GM21717 (cell line): ENCODE measurements at regions not wholly inside any gene's neighbourhood (a gene's known extent, or its start where the extent isn't known, plus 50 kb on each side); places are given as distances from the start of the nearest gene placed in this dataset.

Experiments
- ATAC-seq: cut with Tn5 transposase; IDR thresholded peaks from one replicate; pipeline ENCODE4 v1.9.1; 2021; ENCODE audit warnings: mild to moderate bottlenecking, moderate library complexity; ENCODE audit not compliant: unreplicated experiment

DNA sequence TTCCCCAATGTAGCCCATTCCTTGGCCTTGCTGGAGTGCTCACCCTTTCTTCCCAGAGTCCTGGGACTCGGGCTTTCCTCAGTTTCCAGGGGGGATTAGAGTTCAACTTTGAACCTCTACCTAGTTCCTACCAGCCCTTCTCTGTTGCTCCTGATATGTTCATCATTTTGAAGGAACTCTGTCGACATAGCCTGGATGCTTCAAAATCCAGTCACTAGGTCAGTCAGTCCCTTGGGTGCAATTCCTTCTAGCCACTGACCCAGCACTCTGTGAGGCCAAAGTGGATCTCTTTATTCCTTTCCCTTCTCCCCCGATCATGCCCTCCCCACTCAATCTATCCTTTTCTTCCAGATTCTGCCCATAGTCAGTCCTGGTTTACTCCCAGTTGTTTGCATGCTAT is 72.3 kb upstream of the TMCC3 start:
- ATAC-seq = no peak

DNA sequence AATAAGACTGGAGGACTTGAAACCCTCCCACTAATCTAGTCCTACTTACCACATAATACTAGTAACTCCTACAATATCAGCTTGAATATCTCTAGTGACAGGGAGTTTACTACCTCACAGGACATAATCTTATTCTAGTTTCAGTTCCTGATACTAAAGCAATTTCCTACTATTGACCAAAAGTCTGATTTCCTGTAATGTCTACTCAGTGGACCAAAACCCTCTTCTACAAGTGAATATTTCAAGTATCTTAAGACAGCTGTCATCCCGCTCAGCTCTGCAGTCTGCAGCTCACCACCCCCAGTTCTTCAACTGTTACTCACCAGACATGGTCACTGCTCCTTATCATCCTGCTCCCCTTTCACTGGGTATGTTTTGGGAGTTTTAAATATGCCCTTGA is 70.8 kb upstream of the TMCC3 start:
- peak; percentile 88 for ATAC-seq

DNA sequence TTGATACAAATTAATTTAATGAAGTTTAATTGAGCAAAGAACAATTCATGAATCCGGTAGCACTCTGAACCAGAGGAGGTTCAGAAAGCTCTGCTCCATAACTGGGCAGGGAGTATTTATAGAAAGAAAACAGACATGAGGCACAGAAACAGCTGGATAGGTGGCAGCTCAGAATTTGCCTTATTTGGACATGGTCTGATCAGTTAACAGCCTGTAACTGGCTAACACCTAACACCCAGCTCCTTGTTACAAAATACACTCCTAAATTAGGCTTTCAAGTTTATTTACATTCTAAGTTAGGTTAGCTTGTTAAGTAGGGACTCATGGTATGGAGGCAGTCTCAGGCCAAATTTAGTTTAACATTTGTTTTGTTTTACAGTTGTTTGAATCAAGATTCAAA is 67.8 kb upstream of the TMCC3 start:
- no peak for ATAC-seq

DNA sequence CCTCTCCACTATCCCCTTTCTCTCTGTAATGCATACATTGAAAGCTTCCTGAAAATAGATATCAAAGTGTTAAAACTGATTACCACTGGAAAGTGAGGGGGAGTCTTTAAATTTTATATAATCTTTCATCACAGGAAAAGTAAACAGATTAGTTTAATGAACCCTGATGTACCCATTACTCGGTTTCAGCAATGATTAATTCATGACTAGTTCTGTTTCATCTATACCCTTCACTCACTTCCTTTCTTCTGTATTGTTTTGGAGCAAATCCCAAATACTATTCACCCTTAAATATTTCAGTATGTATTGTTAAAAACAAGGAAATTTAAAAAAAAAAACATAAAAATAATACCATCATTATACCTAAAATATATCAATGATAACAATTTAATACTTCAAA is 67.3 kb upstream of the TMCC3 start:
- no peak for ATAC-seq

DNA sequence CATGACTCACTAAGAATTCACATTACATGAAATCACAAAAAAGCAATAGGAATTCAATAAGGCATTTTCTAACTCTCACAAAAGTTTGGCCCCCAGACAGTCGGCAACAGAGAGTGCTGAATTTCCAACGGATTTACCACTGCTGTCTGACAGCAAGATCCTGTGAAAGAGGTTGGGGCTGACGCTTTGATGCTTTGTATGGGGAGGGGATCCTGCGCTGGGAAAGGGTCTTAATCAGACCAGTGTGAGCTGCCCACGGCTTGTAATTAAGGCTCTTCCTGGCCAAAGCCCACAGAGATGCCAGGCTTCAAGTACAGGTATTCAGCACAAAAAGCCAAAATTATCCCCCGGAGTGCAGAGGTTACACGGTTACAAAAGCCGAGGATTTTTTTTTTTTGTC is 66.8 kb upstream of the TMCC3 start:
- ATAC-seq = no peak

DNA sequence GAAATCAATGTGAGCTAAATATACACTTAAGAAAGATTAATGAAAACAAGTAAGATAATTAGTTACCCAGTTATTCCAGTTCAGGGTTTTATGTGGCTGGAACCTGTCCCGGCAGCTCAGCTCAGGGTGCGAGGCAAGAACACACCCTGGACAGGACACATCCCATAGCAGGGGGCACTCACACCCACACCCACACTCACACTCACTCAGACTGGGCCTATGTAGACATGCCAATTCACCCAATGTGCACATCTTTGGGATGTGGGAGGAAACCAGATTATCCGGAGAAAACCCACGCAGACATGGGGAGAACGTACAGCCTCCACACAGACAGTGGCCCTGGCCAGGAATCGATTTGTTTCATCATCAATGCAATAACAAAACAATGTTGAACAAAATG is 66.0 kb upstream of the TMCC3 start:
- ATAC-seq = no peak

DNA sequence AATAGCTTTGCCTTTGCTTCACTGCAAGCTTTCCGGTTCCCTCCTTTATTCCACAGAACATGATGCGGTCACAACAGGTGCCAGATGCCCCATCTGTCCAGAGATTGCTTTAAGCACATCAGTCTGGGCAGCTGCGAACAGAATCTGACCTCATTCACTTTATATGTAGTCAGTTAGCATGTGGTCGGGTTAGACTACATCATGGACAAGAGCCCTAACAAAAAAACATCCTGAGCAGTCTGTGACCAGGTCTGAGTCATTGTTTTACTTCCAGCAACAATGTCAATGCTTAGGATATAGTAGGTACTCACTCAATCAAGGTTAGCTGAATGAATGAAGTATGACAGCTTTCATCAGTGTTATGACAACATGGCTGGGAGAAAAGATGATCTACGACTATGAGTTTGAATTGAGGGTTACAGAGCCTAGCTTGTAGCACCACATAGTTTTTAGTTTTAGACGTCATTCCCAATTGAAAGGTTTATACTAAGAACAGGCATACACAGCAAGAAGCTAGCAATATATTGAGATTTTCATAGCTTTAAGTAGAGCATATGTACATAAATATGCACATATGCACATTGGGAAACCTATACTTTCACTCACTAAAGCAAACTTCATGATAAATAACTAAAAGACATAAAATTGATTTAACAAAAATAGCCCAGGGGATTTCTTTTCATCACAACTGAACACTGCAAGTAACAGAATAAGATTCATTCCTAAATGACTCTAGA is 64.2 kb upstream of the TMCC3 start:
- no peak for ATAC-seq

DNA sequence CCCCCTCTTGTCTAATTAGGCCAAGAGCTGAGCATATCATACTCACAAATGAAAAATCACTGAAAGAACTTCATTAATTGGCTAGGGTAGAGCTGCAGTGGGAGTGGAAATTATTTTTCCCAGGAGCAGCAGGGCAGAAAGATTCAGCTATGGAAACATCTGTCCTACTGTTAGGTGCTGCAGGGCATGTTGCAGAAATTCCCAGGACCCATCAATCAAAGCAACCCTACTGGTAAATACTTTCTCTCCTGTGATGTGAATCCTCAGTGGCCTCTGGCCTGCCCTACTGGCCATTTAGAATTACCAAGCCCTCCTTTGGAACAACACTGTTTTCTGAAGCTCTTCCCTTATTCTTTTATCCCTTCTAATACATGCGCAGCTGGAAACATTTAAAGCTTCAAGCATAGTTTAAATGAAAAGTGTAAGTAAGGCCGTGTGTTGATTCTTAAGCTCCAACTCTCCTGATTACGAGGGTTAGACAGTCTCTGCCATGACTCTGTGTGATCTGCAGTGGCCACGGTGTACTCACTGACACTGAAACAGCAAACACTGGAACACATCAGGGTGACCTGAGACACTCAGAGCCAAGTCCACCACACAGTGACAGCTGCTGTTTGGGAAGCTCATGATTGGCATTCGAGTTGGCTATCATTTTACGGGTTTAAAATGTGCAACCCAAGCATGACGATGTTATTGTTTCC is 62.6 kb upstream of the TMCC3 start:
- no peak for ATAC-seq

DNA sequence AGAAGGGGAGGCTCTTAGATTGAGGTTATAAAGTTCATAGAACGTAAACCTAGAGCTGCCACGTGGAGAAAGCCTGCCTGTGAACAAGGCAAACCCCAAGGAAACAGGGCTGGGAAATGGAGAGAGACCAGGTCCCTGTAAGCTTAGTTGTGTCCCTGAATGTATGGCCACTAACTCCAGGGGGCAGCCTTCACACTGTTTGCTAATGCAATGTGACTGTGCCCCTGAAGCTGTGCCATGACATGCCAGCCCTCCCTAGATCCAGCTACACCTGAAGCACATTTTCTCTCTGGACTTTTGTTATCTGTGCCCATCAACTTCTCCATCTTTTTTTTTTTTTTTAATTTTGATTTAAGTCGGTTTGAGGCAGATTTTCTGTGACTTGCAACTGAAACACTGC is 60.6 kb upstream of the TMCC3 start:
- ATAC-seq = no peak

DNA sequence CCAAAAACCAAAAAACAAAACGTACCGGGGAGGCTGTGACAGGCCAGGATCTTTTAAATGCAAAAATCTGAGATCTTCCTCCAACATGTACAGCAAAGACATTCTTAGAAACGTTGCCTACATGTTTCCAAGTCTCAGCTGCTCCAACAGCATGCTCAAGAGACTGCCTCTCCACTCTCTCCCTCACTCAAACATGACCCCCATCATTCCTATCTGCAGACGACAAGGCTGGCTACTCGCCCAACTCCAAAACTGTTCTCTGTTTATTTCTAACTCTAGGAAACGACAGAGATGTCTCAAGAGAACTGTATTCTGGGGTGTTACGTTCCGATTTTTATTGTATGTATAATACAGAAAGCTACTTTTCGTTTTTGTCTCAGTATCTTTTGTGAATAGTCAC is 57.5 kb upstream of the TMCC3 start:
- ATAC-seq = no peak

DNA sequence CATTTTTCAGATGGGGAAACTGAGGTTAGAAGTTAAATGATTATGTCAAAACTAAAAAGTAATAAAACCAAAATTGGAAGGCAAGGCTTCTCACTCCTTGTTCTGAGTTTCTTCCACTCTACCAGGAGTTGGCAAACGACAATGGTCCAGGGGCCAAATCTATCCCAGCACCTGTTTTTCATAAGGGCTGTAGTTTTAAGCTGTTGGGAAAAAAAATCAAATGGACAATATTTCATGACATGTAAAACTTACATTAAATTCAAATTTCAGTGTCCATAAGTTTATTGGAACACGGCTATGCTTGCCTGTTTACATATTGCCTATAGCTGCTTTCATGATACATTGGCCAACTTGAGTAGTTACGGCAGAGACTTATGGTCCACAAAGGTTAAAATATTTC is 56.7 kb upstream of the TMCC3 start:
- ATAC-seq = no peak

DNA sequence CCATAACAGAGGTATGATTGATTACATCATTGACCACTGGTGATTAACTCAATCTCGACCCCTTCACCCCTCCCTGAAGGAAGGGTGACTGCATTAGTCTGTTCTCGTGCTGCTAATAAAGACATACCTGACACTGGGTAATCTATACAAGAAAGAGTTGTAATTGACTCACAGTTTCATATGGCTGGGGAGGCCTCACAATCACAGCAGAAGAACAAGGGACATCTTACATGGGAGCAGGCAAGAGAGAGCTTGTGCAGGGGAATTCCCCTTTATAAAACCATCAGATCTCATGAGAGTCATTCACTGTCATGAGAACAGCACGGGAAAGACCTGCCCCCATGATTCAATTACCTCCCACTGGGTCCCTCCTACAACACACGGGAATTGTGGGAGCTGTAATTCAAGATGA is 55.9 kb upstream of the TMCC3 start:
- no peak for ATAC-seq

DNA sequence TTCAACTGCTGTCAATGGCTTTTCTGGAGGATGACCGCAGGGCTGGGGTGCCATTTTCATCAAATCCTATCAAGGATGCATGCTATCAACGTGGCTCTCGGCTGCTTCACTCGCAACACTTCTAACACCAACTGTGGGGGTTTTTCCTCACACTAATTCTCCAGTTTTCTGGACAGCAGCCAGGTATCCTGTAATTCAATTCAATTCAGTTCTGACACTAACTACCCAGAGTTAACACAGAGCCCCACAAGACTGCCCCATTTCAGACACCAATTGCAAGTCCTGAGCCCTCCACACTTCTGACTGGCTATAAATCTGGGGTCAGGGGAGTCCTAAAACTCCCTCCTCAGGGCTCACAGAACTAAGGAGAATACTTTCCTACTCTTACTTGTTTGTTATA is 55.3 kb upstream of the TMCC3 start:
- ATAC-seq = no peak

DNA sequence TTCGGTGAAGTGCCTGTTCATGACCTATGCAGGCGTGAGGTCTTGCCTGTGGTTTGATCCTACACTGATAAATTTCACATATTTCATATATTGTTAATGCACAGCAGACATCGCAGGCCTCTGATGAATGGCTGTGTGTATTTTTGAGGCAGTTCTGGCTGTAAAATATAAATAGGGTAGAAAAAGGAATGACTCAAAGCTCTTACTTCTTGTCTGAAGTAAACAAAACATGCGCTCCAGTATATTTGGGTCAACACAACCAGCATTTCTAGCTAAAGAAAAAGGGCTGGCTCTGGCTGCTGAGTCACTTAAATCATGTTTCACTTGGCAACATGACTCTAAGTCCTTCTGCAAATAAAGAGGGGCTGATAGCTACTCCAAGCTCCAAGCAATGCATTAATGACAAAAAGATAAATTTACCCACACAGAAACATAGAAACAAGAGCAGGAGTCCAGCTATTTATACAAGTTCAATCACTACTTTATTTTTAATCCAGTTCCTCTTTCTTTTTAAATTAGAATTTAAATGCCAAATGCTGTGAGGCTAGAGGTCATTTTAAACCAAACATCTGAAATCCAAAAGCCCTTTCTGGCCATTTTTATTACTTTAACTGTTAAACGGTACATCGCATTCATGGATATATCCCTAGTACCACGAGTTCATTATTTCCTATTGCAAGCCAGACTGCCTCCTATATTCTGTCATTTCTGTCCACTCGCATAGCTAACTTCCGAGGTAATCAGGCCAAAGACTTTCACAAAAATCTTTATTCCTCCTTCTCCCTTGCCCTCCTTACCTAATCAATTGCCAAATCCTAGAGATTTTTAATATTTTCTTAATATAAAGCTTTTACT is 54.3 kb upstream of the TMCC3 start:
- no peak for ATAC-seq

DNA sequence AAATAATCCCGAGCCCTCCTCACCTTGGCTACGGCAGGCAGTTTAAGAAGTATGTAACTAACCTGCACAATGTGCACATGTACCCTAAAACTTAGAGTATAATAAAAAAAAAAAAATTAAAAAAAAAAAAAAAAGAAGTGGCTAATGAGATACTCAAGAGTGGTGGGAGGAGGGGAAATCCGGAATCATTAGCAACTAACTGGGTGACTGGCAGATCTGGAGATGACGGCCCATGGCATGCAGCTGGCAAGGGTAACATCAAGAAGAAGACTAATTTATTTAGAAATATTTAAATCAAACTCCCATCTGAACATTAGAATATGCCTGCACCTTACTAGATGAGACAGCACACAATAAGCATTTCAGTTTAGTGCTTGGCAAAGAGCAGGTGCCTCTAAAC is 52.3 kb upstream of the TMCC3 start:
- no peak for ATAC-seq

DNA sequence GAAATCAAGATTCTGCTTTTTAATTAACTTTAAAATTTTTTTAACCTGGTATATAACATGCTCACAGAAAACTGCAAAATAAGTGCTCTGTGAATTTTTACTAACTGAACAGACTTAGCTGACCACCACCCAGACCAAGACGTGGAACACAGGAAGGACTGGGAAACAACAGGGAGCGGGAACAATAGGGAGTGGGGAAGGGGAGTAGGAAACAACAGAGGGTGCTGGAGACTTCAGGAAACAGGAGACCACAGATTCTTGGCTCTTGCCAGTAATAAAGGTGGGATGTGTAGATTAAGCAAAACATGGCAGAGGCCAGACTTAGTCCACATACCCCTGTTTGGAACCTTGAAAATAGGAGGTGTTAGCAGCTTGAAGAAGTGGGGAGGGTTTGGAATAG is 51.4 kb upstream of the TMCC3 start:
- ATAC-seq = no peak

DNA sequence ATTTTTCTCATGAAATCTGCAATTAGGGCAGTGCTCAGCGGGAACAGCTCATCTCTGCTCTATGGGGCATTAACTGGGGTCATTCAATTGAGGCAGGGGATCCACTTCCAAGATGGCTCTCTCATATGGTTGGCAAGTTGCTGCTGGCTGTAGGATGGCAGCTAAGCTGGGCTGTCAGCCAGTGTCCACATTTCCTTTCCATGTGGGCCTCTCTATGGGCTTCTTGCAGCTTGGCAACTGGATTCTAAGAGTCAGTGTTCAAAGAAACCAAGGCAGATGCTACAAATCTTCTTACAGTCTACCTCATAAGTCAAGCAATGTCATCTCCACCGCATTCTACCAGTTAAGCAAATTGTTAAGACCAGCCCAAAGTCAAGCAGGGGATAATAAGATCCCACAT is 50.3 kb upstream of the TMCC3 start:
- no peak for ATAC-seq
